ENCODE measurements at regions not wholly inside any gene's neighbourhood (a gene's known extent, or its start where the extent isn't known, plus 50 kb on each side); places are given as distances from the start of the nearest gene placed in this dataset.

GRCh38 chr20:47971058-47971791, 185.9 kb upstream of the SULF2 start:
- ChIA-PET CTCF (interaction anchor here (0.7 to 1.1 kb wide), 2 partner anchors 10 to 345 kb away, joined by 3 read pairs; no protein-coding TSS in a partner anchor), POLR2A (no interaction called here)
- no peak for TF ChIP-seq CTCF (IDR thresholded peaks at IDR 0.05; ENCODE audit: insufficient read depth, low read length, missing control alignments)
- DNase-seq (ENCODE audit: low read depth, low spot score) = no peak
- no peak overlapping the region for H3K4me3 ChIP-seq (ENCODE audit: low read depth, low read length)

GRCh38 chr20:47970282-47970903, 185.1 kb upstream of the SULF2 start:
- H3K4me3 ChIP-seq (ENCODE audit: low read depth, low read length) = no peak overlapping the region
- no peak for TF ChIP-seq CTCF (IDR thresholded peaks at IDR 0.05; ENCODE audit: insufficient read depth, low read length, missing control alignments)
- no peak for DNase-seq (ENCODE audit: low read depth, low spot score)
- ChIA-PET POLR2A (no interaction called here), CTCF (interaction anchor here (0.7 to 1.1 kb wide), 2 partner anchors 11 to 346 kb away, joined by 3 read pairs; no protein-coding TSS in a partner anchor)

GRCh38 chr20:47969426-47969825, 184.1 kb upstream of the SULF2 start:
- DNase-seq (ENCODE audit: low read depth, low spot score) = no peak
- ChIA-PET CTCF (interaction anchor here (0.6 kb wide), 1 partner anchor 55 kb away, joined by 3 read pairs; no protein-coding TSS in a partner anchor), POLR2A (no interaction called here)
- no peak overlapping the region for H3K4me3 ChIP-seq (ENCODE audit: low read depth, low read length)
- TF ChIP-seq CTCF (IDR thresholded peaks at IDR 0.05; ENCODE audit: insufficient read depth, low read length, missing control alignments) = no peak

- DNase-seq (ENCODE audit: low read depth, low spot score) = no peak
- TF ChIP-seq CTCF (IDR thresholded peaks at IDR 0.05; ENCODE audit: insufficient read depth, low read length, missing control alignments) = no peak
- no peak overlapping the region for H3K4me3 ChIP-seq (ENCODE audit: low read depth, low read length)
- POLR2A ChIA-PET = no interaction called here
- CTCF ChIA-PET = interaction anchor here (0.6 kb wide), 1 partner anchor 54 kb away, joined by 3 read pairs; no protein-coding TSS in a partner anchor
Measured at GRCh38 chr20:47968541-47969310, 183.4 kb upstream of the SULF2 start.

- ChIA-PET CTCF (no interaction called here), POLR2A (no interaction called here)
- TF ChIP-seq CTCF (IDR thresholded peaks at IDR 0.05; ENCODE audit: insufficient read depth, low read length, missing control alignments) = no peak
- H3K4me3 ChIP-seq (ENCODE audit: low read depth, low read length) = no peak overlapping the region
- no peak for DNase-seq (ENCODE audit: low read depth, low spot score)
Measured at GRCh38 chr20:47964149-47964548, 178.9 kb upstream of the SULF2 start.

- no peak for DNase-seq (ENCODE audit: low read depth, low spot score)
Measured at GRCh38 chr20:47963022-47963421, 177.7 kb upstream of the SULF2 start.

More at GRCh38 chr20:47963022-47963421, 177.7 kb upstream of the SULF2 start:
- no peak overlapping the region for H3K4me3 ChIP-seq (ENCODE audit: low read depth, low read length)
- ChIA-PET CTCF (no interaction called here), POLR2A (no interaction called here)
- TF ChIP-seq CTCF (IDR thresholded peaks at IDR 0.05; ENCODE audit: insufficient read depth, low read length, missing control alignments) = no peak

Data from AG04449 (cell line).